ENCODE measurements at regions not wholly inside any gene's neighbourhood (a gene's known extent, or its start where the extent isn't known, plus 50 kb on each side); places are given as distances from the start of the nearest gene placed in this dataset.

GRCh38 chr22:47293368-47294221 is 531.1 kb downstream of the TBC1D22A start:
- TF ChIP-seq CTCF (IDR thresholded peaks at IDR 0.05 in 8 of 11, conservative IDR thresholded peaks at IDR 0.05 in 3 of 11) (no peak), POLR2AphosphoS5 (IDR thresholded peaks at IDR 0.05) (no peak)

Data from spleen (tissue), 7 donors.